HG03457 (cell line): ENCODE measurements at regions not wholly inside any gene's neighbourhood (a gene's known extent, or its start where the extent isn't known, plus 50 kb on each side); places are given as distances from the start of the nearest gene placed in this dataset.

Experiments
- ATAC-seq: cut with Tn5 transposase; IDR thresholded peaks from one replicate; pipeline ENCODE4 v1.9.1; 2021; ENCODE audit warnings: moderate number of reproducible peaks; ENCODE audit not compliant: unreplicated experiment

DNA sequence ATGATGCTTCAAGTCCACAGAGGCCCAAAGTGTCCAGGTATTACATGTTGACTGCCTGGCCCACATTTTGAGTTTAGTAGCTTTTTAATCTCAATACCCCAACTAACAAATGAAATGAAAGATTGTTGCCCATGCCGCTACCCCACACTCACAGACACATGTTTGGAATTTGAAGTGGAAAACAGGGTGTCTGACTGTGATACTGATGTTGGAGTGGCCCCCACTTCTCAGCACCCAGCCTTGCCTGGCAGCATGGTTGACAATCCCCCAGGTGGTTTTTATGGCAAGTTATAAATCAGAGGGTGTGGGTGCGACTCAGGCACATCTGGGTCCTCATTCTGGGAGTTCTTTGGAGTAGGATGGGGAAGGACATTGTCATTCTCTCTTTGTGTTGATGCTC lies 314.7 kb upstream of the ZNF32 start:
- ATAC-seq: no peak

DNA sequence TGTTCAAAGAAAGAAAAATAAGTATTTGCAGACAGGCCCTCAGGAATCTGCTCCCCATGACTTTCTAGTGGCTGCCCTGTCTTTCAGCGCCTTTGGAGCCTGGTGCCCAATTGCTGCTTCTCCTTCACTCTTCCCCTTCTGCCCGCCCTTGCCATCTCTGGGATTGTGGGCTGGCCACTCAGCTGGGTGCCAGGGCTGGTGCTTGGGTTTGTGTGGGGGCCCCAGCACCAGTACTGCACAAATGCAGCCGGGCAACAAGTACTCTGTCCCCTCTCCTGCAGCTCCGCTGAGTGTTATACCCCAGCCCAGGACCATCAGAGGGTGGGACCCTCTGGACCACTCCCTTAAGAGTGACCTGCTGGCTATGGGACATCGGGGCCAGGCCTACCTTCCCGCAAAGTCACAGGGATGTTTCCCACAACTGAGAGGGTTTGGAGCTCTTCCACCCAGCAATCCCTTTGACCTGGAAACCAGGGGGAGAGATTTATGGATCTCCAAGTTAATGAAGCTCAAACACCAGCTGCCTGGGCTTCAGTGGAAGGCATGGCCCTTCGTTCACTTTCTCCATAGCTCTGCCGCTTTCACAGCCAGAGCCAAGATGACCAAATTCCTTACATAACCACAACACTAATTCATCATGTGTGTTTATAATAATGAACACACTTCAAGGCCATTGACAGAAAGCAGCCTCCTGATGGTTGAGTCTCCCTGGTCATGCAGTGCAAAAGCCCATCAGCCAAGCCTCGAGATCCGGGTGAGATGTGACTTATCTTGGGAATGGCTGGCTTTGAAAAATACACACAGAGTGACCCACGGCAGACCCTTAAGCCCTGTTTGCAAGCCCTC lies 313.9 kb upstream of the ZNF32 start:
- ATAC-seq: no peak

DNA sequence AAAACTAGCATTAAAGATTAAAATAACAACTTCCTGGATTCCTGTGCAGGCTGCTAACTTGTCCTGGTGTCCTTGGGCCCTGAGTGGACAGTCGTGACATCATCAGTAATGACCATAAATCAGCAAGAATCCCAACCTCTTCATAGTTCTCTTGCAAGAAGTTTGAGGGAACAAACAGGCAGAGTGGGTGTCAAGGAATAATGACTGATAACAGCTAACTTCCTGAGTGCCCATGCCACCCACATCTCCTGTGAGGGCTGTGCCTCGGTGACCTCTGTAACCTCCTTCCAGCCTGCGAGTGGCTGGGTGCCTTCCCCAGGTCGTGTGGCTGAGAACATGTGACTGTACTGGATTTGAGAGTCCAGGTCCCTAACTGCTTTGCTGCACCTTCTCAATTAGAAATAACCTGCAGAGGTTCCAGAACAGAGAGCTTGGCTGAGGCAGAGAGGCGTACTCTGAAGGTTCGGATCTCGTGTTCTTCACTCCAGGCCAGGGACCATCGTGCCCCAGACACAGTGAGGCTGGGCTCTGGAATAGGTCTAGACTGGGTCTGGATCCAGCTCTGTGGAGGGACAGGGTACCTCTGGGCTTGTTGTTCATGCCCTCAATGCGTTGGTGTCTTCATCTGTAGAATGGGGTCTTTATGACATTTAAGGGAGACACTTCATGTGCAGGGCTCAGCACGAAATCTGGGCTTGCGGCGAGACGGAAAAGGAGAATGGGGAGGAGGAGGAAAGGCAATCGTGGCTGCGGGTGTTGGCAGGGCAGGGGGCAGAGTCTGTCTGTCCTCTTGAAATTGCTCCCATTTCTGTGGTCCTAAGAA lies 313.1 kb upstream of the ZNF32 start:
- ATAC-seq: no peak

DNA sequence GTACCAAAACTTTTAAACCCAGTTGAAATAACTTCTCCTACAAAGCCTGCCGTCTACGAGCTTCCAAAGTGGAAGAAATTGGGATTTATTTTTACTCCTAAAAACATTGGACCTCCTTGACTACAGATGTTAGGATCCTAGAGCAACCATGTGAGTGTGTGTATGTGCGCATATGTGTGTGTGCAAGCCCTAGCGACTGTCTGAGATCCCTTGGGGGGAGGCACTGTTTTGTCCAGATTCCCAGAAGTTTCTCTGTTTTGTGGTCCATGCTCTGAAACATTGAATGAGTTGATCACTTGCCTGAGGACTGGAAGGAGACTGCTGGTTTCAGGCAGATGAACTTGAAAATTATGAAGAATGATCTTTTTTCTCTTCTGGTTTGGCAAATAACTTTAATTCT lies 312.3 kb upstream of the ZNF32 start:
- ATAC-seq: no peak

DNA sequence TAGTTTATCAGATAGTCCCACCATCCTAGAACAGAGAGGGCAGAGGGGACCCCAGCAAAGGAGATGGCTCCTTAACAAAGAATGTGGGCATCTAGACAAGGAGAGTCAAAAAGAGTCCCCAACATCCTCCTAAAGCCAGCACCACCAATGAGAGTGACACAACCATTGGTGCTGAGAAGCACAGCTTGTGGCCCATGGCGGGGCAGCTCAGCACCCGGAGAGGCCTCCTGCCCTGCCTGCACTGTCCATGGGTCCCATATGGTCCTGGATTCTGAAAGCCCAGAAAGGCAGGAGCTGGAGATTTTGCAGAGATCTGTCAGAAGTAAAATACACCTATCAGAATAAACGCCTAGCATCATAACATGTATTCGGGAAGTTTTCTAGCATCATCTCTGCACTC lies 311.8 kb upstream of the ZNF32 start:
- ATAC-seq: no peak

DNA sequence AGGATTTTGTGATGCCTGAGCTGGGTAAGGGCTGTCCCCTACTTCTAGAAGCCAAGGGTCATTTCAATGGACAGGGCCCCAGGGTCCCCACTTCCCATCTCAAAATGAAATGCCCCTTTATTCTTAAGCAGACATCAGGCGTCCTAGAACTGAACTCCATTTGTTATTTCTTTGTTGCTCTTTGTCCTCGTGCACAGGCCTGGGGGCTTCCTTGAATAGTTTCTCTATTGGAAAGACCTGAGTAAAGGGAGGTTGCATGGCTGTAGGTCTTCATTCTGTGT lies 311.4 kb upstream of the ZNF32 start:
- ATAC-seq: no peak

DNA sequence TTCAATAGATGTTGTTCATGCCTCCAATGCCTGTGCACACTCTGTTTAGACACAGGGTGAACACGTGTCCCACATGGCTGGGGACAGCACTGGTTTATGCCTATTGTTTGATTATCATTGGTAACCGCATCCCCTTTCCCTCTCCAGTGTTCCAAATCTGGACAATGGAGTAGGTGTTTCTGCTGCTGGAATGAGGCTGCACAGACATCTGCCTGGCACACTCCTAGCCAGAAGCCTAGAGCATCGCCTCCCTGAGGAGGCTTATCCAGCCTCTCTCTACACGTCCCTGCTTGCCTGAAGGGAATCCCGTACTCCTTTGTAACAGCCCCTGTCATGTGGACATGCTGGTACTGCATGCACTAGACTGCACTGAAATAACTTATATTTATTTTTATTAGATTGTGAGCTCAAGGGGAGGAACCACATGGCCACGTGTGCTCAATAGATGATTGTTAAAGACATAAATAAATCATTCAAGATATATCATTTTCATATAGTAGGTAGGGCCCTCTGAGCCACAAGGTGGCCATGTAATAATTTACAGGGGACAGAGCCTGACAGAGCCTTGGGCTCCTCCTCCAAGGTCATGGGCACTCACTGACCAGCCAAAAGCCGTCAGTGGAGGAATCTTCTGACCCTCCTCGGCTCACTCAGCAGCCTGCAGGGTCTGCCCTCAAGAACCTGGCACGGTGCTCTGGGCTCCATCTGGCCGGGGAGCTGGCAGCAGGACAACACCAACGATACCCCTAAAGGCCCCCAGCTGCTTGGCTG lies 310.9 kb upstream of the ZNF32 start:
- ATAC-seq: no peak

DNA sequence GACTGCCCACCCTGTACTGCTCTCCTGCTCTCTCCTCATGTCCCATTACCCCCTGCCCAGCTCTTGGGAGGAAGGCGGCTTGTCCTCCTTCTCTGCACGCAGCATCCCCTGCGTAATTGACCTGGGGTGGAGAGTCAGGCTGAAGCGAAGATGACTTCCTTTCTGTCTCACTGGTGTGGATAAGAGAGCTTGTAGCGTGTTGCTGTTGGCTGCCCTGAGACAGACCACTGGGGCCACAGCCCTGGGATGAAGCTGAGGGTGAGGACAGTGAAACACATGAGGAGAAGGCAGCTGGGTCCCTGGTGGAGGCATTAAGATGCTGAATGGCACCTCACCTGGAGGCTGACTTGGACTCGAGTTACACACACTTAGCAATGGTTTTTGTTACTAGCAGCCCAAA lies 310.3 kb upstream of the ZNF32 start:
- ATAC-seq: no peak

DNA sequence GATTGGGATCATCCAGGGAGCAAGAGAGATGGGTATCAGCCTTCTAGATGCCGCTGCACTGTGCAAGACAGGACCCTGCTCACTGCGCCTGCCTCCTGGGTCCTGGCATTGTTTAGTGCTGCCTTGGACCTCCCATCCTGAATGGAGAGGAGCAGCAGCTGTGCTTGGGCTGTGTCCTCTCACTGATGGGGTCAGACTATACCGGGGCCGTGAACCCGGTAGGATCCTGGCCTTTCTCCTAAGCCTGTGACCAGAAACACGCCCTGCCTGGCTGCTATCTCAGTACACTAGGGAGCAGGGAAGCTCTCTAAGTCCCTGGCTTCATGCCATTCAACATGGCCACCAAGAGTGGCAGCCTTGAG lies 309.4 kb upstream of the ZNF32 start:
- ATAC-seq: no peak

DNA sequence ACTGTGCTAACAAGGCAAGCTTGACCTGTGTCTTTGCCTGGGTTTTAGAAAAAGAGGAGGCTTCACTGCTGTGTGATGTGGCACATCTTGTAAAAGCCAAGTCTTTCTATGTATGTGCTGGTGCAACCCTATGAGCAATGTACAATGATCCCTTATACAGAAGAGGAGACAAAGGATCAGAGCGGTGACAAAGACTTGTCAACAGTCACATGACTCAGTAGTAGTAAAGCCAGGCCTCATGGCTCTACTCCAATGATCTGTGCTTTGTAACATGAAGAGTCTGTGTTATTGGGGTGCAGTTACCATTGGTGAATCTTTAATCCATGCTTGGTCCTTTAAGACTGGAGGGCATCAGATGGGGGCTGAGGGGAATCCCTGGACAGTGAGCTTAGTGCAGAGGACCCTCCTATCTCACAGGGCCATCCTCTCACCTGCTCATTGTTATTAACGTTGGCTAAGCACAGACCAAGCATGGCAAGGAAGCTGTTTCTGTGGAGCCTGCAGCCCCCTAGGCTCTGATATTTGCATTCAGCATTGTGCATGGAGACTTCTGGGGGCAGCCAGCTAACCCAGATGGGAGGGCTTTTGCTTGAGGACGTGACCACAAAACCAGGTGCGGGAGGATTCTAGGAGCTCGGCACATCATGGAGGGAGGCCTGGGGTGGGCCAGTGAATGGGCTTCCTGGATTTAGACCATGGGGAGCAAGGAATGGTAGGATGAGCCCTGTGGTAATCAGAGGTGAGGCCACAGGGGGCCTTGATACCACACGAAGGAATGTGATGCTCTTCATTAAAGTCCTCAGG lies 308.8 kb upstream of the ZNF32 start:
- no peak for ATAC-seq

DNA sequence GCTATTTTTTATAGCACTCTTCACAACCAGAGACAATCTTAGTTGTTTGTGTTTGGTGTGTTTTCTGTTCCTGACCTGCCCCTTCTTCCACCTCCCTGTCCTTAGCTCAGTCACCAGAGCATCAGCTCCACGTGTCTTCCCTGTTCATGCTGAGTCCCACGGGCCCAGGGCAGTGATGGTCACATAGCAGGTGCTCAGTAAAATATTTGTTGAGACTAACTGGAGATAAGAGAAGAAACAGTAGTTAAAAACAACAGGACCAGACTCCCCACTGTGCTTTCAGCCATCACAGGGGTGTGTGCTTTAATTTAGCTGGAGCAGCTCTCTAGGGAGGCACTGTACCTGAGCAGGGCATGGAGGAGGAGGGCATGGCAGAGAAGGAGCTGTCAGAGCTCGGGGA lies 307.3 kb upstream of the ZNF32 start:
- no peak for ATAC-seq

DNA sequence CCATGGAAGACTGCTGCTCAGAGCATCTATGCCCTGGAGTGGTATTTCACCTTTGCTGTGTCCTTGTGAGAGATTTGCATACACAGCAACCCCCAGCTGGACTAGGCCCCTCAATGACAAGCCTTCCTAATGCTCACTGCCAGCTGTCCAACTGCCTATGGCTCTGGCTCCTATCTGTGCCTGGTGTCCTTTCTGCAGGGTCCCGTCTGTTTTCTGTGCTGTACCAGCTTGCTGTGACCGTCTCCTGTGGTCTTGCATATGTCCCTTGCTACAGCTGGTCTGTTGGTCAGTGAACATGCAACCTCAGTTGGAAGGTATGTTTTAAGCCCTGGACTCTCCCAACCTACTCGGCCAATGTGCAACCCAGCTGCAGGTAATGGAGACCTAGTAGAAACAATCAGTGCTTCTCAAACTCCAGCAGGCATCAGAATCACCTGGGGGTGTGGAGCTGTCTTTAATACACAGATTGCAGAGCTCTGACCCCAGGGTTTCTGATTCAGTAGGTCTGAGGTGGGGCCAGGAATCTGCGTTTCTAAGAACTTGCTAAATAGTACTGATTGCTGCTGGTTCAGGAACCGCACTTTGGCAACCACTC lies 306.4 kb upstream of the ZNF32 start:
- ATAC-seq: no peak

DNA sequence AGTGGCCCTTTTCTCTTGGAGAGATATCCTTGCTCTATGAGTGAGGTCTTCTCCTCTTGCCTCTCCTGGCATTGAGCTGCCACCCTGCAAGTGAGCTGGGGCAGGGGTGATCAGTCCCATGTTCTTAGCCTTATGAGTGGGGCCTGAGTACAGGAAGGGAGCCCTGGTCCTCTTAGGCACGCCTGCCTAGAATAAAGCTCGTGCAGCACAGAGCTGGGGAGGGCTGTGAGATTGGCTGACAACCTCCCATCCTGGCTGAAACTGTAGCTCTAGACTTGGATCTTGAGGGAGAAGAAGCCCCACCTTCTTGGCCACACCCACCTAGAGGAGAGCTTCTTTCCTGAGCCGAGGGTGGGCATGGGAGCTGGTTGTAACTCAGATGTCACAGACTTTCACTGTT lies 305.0 kb upstream of the ZNF32 start:
- ATAC-seq: no peak

DNA sequence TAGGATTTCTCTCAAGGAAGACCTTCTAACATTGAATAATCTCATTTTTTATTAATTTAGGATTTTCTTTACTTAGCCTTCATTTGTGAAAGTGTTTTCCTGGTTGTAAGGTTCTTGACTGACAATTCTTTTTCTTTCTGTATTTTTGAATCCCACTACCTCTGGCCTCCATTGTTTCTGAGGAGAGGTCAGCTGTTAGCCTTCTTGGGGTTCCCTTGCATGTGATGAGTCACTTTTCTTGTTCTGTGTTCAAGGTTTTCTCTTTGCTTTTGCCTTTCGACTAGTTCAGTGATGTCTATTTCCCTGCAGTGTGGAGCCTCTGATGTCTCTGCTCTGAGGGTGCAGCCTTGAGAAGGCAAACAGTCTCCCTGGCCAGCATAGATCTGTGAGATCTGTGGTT lies 304.1 kb upstream of the ZNF32 start:
- no peak for ATAC-seq

DNA sequence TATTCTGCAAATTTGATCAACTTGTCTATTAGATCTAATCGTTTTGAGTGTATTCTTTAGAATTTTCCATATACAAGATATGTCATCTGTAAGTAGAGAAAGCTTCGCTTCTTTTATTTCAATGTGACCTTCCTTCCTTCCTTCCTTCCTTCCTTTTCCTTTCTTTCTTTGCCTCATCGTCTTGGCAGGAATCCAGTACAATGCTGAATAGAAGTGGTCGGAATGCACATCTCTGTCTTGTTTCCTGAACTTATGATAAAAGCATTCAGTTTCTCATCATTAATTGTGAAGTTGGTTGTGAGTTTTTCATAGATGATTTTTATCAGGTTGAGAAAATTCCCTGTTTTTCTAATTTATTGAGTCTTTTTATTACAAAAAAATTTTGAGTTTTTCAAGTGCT lies 300.7 kb upstream of the ZNF32 start:
- no peak for ATAC-seq

DNA sequence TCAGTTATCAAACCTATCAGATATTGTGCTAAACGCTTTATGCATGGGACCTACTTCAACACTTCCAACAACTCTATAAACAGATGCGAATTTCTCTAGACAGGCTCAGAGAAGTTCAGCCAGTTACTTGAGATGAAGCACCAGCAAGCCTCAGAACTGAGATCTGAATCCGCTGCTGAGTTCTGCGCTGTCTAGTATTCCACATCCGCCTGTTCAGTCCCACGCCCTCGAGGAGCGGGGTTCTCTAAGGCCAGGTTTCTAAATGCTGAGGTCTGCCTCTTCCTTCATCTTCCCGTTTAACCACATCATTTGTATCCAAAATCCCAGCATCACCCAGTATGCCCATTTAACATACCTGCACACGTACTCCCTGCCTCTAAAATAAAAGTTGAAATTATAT lies 297.8 kb upstream of the ZNF32 start:
- ATAC-seq: no peak

DNA sequence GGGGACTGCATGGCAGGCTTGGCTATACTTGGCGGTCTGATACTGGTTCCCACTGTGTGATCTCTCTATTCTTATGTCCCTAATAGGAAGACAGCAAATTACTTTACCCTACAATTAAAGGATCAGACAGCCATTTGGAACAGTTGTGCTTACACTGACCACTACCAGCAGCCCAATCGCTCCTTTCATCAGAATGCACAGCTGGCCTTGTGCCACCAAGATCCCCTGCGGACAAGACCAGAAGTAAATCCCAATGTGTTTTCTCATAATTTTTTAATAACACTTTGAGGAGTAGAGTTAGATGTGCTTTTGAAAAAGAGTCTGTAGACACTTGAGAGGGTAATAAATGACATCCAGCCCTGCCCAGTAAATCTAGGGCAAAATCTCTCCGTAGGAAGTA lies 297.2 kb upstream of the ZNF32 start:
- ATAC-seq: no peak

DNA sequence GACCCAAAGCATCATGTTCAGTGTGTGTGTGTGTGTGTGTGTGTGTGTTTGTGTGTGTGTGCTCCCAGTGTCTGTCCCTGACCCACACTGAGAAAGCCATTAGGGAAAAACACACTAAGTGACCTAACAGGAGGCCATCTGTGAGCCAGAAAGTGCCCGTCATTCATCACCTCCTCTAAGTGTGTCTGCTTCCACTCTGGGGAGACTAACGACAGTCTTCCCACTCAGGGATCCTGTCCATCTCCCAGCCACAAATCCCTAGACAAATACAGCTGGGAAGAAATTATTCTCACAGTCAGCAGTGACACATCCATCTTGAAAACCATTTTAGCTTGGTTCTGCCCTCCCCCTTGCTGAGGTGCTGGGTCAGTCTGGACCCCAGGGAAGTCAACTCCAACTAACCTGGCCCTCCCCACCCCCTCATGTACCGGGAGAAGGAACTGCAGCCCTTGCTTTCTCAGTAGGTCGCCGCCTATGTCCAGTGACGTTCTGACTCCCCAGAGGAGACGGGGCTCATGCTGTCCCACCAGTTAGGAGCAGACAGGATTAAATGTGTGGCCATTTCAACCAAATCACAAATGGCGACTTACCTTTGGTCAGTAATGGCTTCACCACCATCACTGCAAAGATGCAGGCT lies 296.5 kb upstream of the ZNF32 start:
- ATAC-seq: no peak

DNA sequence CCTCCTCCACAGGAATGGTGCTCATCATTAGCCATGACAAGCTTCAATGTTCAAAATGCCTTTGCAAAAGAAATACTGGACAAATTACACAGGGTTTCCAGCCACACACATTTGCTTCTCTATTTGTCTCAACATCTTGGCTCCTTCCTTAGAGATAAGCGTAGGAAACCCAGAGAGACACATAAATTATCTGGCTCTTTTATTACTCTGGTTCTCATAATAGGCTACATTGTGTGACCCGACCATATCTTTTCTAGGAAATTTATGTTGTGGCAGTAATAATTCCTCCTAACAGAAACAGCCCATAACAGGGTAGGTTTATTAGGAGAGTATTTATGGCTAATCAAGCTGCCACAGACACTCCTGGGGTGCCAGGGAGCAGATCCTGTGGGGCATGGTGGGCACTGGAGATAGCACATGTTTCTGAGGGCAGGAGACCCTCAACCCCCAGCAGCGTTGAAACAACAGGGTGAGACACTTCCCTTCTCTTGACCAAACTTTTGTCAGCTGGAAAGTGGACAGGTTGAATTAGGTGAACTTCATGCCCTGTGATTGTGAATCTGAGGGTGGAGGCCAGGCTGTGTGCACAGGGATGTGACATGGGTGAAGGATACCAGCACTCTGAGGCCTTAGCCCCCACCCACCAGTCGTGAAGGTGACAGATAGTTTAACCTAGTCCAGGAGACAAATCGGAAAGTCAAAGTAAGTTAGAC lies 295.9 kb upstream of the ZNF32 start:
- ATAC-seq: no peak
